Panc1 (cell line): ENCODE measurements at regions not wholly inside any gene's neighbourhood (a gene's known extent, or its start where the extent isn't known, plus 50 kb on each side); places are given as distances from the start of the nearest gene placed in this dataset.

Source experiments
- ATAC-seq: fragments of 200-7000 bp; cut with Tn5 transposase; 2 replicates; pipeline ENCODE4 v1.9.1; 2020; ENCODE audit warnings: mild to moderate bottlenecking, moderate library complexity
- BruUV-seq: library from RNA; stranded (reverse); fragments of 400-500 nt; replicated peaks from 2 replicates; lab custom pipeline; 2021; lab: Mats Ljungman, UMichigan
- CTCF ChIA-PET: fragments of 300-600 bp; sonication (Branson Sonifier 250); formaldehyde crosslinking; loops from one replicate; lab custom pipeline; 2022; ENCODE audit warnings: antibody characterized with exemption; lab: Charles Lee
- POLR2A ChIA-PET: fragments of 300-600 bp; sonication (Branson Sonifier 250); formaldehyde crosslinking; loops from one replicate; lab custom pipeline; 2022; ENCODE audit warnings: antibody characterized with exemption; lab: Charles Lee
- DNase-seq: peaks from one replicate; pipeline ENCODE4 v3.0.0-alpha.2; 2010; ENCODE audit warnings: low read depth, low spot score
- H3K27ac ChIP-seq: 2 replicates; pipeline ENCODE4 v1.5.1; 2011; ENCODE audit warnings: mild to moderate bottlenecking, low read length, inconsistent platforms
- H3K27me3 ChIP-seq: fragments of 200-500 bp; sonication (Bioruptor generic); 2 replicates; pipeline ENCODE4 v1.6.0; 2014; ENCODE audit warnings: low read length, inconsistent platforms; ENCODE audit not compliant: control insufficient read depth, insufficient read depth
- H3K36me3 ChIP-seq: fragments of 200-500 bp; sonication (Bioruptor generic); 2 replicates; pipeline ENCODE4 v1.5.1; 2014; ENCODE audit warnings: inconsistent platforms, mild to moderate bottlenecking, low read length, moderate library complexity; ENCODE audit not compliant: control insufficient read depth, insufficient read depth
- H3K4me1 ChIP-seq: 2 replicates; pipeline ENCODE4 v1.5.1; 2011; ENCODE audit warnings: inconsistent platforms, mild to moderate bottlenecking, low read length, moderate library complexity; ENCODE audit not compliant: control insufficient read depth, insufficient read depth
- H3K4me3 ChIP-seq, 2 experiments: 2 replicates each; pipeline ENCODE4 v1.5.1; 2011 to 2012; ENCODE audit warnings: low read depth in 2 of 2, low read length in 2 of 2, mild to moderate bottlenecking in 2 of 2, inconsistent platforms in 1 of 2, moderate library complexity in 1 of 2
- H3K9me3 ChIP-seq: fragments of 200-500 bp; sonication (Bioruptor generic); 2 replicates; pipeline ENCODE4 v1.5.1; 2014; ENCODE audit warnings: low read depth, mild to moderate bottlenecking, inconsistent platforms, low read length, moderate library complexity; ENCODE audit not compliant: control insufficient read depth, insufficient read depth
- POLR2AphosphoS5 ChIP-seq: IDR thresholded peaks from 2 replicates; pipeline ENCODE4 v1.6.1; 2012; ENCODE audit warnings: mild to moderate bottlenecking, low read depth, low read length, moderate library complexity
- SIN3A ChIP-seq: IDR thresholded peaks from 2 replicates; pipeline ENCODE4 v1.6.1; 2012; ENCODE audit warnings: low read depth, mild to moderate bottlenecking, low read length, moderate library complexity, borderline replicate concordance; ENCODE audit not compliant: insufficient read depth
- TCF7L2 ChIP-seq: IDR thresholded peaks from 2 replicates; pipeline ENCODE4 v1.6.1; 2011; ENCODE audit warnings: mild to moderate bottlenecking, low read depth, low read length, inconsistent platforms
- in situ Hi-C: cut with HindIII; loops from 2 replicates; pipeline ENCODE4 v1.10.0; 2016; ENCODE audit warnings: low sequenced_read_pairs, low pct_unique_long_range_greater_than_20kb
- intact Hi-C: fragments of 100-400 bp; cut with micrococcal nuclease; formaldehyde crosslinking; loops from one replicate; pipeline ENCODE4 v1.10.0; 2022; ENCODE audit not compliant: unreplicated experiment
- TF ChIP-seq, protein P1 (sequence below), 2 experiments: IDR thresholded peaks; 2 replicates each; pipeline ENCODE4 v1.6.1; 2011 to 2012; ENCODE audit warnings: low read depth in 2 of 2, control low read depth in 1 of 2, low read length in 1 of 2, mild to moderate bottlenecking in 1 of 2, moderate library complexity in 1 of 2; ENCODE audit not compliant: insufficient read depth in 1 of 2
- TF ChIP-seq, protein P2 (sequence below): fragments of 450-650 bp; IDR thresholded peaks from 2 replicates; pipeline ENCODE4 v1.5.1; 2017; ENCODE audit warnings: mild to moderate bottlenecking

DNA sequence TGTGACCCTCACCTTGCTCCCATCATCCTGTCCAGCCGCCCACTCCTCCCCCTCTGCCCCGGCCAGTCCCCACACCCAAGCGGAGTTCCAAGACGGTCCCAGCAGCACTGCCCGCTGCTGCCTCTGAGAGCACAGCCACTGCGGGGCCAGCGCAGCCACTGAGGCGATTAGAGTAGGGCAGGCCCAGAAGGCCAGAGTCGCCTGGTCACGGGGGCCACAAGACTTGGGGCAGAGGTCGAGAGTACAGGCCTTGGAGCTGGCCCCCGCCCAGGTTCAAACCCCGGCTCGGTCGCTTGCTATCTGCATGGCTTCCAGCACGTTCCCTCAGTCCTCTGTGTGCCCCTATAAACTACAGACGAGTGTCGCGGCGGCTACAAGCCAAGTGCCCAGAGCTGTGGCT, 53.2 kb upstream of the ADRA2C start:
- Histone ChIP-seq H3K27me3 (no peaks in the 10 kb centered on the region), H3K9me3 (no peaks in the 10 kb centered on the region)
- in situ Hi-C loops: no loop called here

DNA sequence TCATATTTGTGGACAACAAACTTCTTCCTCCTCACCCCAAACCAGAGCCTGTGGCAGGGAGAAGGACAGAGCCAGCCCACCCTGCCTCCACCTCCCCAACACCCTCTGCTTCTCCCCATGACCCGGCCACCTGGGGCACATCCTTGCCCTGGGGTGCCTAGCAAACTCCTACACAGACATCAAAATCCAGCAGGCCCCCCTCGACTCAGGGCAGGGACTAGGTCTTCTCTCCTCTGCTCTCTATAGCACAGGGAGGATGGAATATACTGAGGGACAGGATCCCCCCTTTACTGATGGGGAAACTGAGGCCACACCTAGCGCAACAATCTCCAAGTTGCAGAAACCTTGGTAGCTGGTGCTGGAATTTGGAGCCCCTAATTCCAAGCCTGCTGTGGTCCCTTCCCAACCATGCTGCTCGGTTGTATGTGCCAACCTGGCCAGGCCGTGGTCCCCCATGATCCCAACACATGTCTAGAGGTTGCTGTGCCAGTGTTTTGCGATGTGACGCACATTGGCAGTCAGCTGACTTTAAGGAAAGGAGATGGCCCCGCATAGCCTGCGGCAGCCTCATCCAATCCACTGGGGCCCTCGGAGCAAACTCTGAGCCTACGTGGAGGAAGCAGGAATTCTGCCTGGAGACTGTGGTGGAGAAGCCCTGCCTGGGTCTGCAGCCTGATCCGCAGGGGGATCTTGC, 53.9 kb upstream of the ADRA2C start:
- H3K27ac ChIP-seq: no peak overlapping the region
- H3K27me3 ChIP-seq: no peaks in the 10 kb centered on the region
- POLR2A ChIA-PET: no interaction called here
- in situ Hi-C loops: no loop called here
- H3K4me3 ChIP-seq: no peak overlapping the region
- no peaks in the 10 kb centered on the region for H3K9me3 ChIP-seq
- DNase-seq (no peak), ATAC-seq (no peak)
- H3K4me1 ChIP-seq: no peaks in the 10 kb centered on the region
- no peaks in the 10 kb centered on the region for H3K36me3 ChIP-seq
- TF ChIP-seq, protein P1, sequence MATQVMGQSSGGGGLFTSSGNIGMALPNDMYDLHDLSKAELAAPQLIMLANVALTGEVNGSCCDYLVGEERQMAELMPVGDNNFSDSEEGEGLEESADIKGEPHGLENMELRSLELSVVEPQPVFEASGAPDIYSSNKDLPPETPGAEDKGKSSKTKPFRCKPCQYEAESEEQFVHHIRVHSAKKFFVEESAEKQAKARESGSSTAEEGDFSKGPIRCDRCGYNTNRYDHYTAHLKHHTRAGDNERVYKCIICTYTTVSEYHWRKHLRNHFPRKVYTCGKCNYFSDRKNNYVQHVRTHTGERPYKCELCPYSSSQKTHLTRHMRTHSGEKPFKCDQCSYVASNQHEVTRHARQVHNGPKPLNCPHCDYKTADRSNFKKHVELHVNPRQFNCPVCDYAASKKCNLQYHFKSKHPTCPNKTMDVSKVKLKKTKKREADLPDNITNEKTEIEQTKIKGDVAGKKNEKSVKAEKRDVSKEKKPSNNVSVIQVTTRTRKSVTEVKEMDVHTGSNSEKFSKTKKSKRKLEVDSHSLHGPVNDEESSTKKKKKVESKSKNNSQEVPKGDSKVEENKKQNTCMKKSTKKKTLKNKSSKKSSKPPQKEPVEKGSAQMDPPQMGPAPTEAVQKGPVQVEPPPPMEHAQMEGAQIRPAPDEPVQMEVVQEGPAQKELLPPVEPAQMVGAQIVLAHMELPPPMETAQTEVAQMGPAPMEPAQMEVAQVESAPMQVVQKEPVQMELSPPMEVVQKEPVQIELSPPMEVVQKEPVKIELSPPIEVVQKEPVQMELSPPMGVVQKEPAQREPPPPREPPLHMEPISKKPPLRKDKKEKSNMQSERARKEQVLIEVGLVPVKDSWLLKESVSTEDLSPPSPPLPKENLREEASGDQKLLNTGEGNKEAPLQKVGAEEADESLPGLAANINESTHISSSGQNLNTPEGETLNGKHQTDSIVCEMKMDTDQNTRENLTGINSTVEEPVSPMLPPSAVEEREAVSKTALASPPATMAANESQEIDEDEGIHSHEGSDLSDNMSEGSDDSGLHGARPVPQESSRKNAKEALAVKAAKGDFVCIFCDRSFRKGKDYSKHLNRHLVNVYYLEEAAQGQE (IDR thresholded peaks at IDR 0.05; ENCODE audit: insufficient read depth in 1 of 2, low read depth in 2 of 2, low read length in 1 of 2): no peak
- TF ChIP-seq POLR2AphosphoS5 (no peak), SIN3A (no peak), TCF7L2 (no peak)
- TF ChIP-seq, protein P2, sequence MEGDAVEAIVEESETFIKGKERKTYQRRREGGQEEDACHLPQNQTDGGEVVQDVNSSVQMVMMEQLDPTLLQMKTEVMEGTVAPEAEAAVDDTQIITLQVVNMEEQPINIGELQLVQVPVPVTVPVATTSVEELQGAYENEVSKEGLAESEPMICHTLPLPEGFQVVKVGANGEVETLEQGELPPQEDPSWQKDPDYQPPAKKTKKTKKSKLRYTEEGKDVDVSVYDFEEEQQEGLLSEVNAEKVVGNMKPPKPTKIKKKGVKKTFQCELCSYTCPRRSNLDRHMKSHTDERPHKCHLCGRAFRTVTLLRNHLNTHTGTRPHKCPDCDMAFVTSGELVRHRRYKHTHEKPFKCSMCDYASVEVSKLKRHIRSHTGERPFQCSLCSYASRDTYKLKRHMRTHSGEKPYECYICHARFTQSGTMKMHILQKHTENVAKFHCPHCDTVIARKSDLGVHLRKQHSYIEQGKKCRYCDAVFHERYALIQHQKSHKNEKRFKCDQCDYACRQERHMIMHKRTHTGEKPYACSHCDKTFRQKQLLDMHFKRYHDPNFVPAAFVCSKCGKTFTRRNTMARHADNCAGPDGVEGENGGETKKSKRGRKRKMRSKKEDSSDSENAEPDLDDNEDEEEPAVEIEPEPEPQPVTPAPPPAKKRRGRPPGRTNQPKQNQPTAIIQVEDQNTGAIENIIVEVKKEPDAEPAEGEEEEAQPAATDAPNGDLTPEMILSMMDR: no peak
- BruUV-seq: no TSS peak
- CTCF ChIA-PET: no interaction called here
- intact Hi-C loops: no loop called here

More for the DNA sequence above, 53.2 kb upstream of the ADRA2C start:
- no peaks in the 10 kb centered on the region for H3K4me1 ChIP-seq
- ATAC-seq: no peak
- POLR2A ChIA-PET: no interaction called here
- no peak for DNase-seq
- no peak overlapping the region for H3K4me3 ChIP-seq
- no peak overlapping the region for H3K27ac ChIP-seq
- intact Hi-C loops: no loop called here
- TF ChIP-seq POLR2AphosphoS5: no peak
- TF ChIP-seq, protein P1 (IDR thresholded peaks at IDR 0.05; ENCODE audit: insufficient read depth in 1 of 2, low read depth in 2 of 2, low read length in 1 of 2): no peak
- TF ChIP-seq TCF7L2: no peak
- no peak for TF ChIP-seq SIN3A
- TF ChIP-seq, protein P2: no peak
- CTCF ChIA-PET: no interaction called here
- no TSS peak for BruUV-seq
- H3K36me3 ChIP-seq: no peaks in the 10 kb centered on the region
